SK-N-SH treated with all-trans-retinoic acid at 6 μM for 48 hours (cell line): ENCODE measurements at regions not wholly inside any gene's neighbourhood (a gene's known extent, or its start where the extent isn't known, plus 50 kb on each side); places are given as distances from the start of the nearest gene placed in this dataset.
"Not testable (repeated sequence)": the region's sequence is repeated elsewhere in the genome, so short reads cannot be mapped to it uniquely, and the experiment has no call there.

Experiments
- ATAC-seq: fragments of 200-7000 bp; cut with Tn5 transposase; 3 replicates; pipeline ENCODE4 v1.9.1; 2020; ENCODE audit warnings: mild to moderate bottlenecking, moderate library complexity
- ARNTL ChIP-seq: fragments of 450-650 bp; formaldehyde crosslinking; IDR thresholded peaks from 2 replicates; pipeline ENCODE4 v1.5.0; 2020; ENCODE audit warnings: low read depth, mild to moderate bottlenecking, moderate library complexity, borderline replicate concordance
- BACH2 ChIP-seq: fragments of 250-450 bp; sonication (Bioruptor Pico); IDR thresholded peaks from 2 replicates; pipeline ENCODE4 v1.9.0; 2021; ENCODE audit warnings: mild to moderate bottlenecking, borderline replicate concordance
- CREB5 ChIP-seq: fragments of 250-450 bp; sonication (Bioruptor Pico); IDR thresholded peaks from 2 replicates; pipeline ENCODE4 v1.5.1; 2020; ENCODE audit warnings: low read depth, mild to moderate bottlenecking, moderate library complexity
- CSDC2 ChIP-seq: fragments of 250-450 bp; sonication (Bioruptor Pico); IDR thresholded peaks from 2 replicates; pipeline ENCODE4 v1.5.0; 2020; ENCODE audit warnings: mild to moderate bottlenecking, moderate library complexity
- CSRNP3 ChIP-seq: fragments of 250-450 bp; sonication (Bioruptor Pico); IDR thresholded peaks from 2 replicates; pipeline ENCODE4 v1.5.1; 2021; ENCODE audit warnings: mild to moderate bottlenecking, moderate library complexity
- ESRRG ChIP-seq: fragments of 250-450 bp; sonication (Bioruptor Pico); IDR thresholded peaks from 2 replicates; pipeline ENCODE4 v1.6.1; 2021; ENCODE audit warnings: mild to moderate bottlenecking
- GLIS3 ChIP-seq: fragments of 250-450 bp; sonication (Bioruptor Pico); IDR thresholded peaks from 2 replicates; pipeline ENCODE4 v1.5.0; 2020; ENCODE audit warnings: mild to moderate bottlenecking, moderate library complexity
- ISL1 ChIP-seq: fragments of 250-450 bp; sonication (Bioruptor Pico); IDR thresholded peaks from 2 replicates; pipeline ENCODE4 v2.1.2; 2022; ENCODE audit warnings: mild to moderate bottlenecking, moderate library complexity
- OSR1 ChIP-seq: fragments of 250-450 bp; sonication (Bioruptor Pico); IDR thresholded peaks from 2 replicates; pipeline ENCODE4 v1.8.0; 2022; ENCODE audit warnings: moderate library complexity, mild to moderate bottlenecking, inconsistent platforms
- POU6F1 ChIP-seq: fragments of 250-450 bp; sonication (Bioruptor Pico); IDR thresholded peaks from 2 replicates; pipeline ENCODE4 v1.8.0; 2021; ENCODE audit warnings: low read depth, mild to moderate bottlenecking, moderate library complexity, borderline replicate concordance
- PPARA ChIP-seq: fragments of 250-450 bp; sonication (Bioruptor Pico); IDR thresholded peaks from 2 replicates; pipeline ENCODE4 v1.5.0; 2020; ENCODE audit warnings: mild to moderate bottlenecking, borderline replicate concordance
- SNAI2 ChIP-seq: fragments of 250-450 bp; sonication (Bioruptor Pico); IDR thresholded peaks from 2 replicates; pipeline ENCODE4 v1.5.0; 2020; ENCODE audit warnings: mild to moderate bottlenecking, moderate library complexity
- TCF4 ChIP-seq: fragments of 250-450 bp; sonication (Bioruptor Pico); IDR thresholded peaks from 2 replicates; pipeline ENCODE4 v1.8.0; 2021; ENCODE audit warnings: mild to moderate bottlenecking, moderate library complexity, borderline replicate concordance
- TOX ChIP-seq: fragments of 250-450 bp; sonication (Bioruptor Pico); IDR thresholded peaks from 2 replicates; pipeline ENCODE4 v1.8.0; 2021; ENCODE audit warnings: mild to moderate bottlenecking, moderate library complexity, borderline replicate concordance
- TSHZ2 ChIP-seq: fragments of 250-450 bp; sonication (Bioruptor Pico); IDR thresholded peaks from 2 replicates; pipeline ENCODE4 v1.5.0; 2020; ENCODE audit warnings: mild to moderate bottlenecking, moderate library complexity
- ZC3H10 ChIP-seq: fragments of 250-450 bp; sonication (Bioruptor Pico); IDR thresholded peaks from 2 replicates; pipeline ENCODE4 v1.5.1; 2021; ENCODE audit warnings: mild to moderate bottlenecking, moderate library complexity
- ZFP3 ChIP-seq: fragments of 250-450 bp; sonication (Bioruptor Pico); IDR thresholded peaks from 2 replicates; pipeline ENCODE4 v1.5.0; 2020; ENCODE audit warnings: mild to moderate bottlenecking, moderate library complexity
- ZFP30 ChIP-seq: fragments of 450-650 bp; formaldehyde crosslinking; IDR thresholded peaks from 2 replicates; pipeline ENCODE4 v1.5.0; 2022; ENCODE audit warnings: mild to moderate bottlenecking, moderate library complexity
- ZNF565 ChIP-seq: fragments of 450-650 bp; formaldehyde crosslinking; conservative IDR thresholded peaks from 2 replicates; pipeline ENCODE4 v1.5.0; 2020; ENCODE audit warnings: low read depth, mild to moderate bottlenecking, moderate library complexity
- ZNF70 ChIP-seq: fragments of 450-650 bp; formaldehyde crosslinking; IDR thresholded peaks from 2 replicates; pipeline ENCODE4 v1.5.0; 2020; ENCODE audit warnings: mild to moderate bottlenecking, moderate library complexity
- ZNF8 ChIP-seq: fragments of 450-650 bp; formaldehyde crosslinking; IDR thresholded peaks from 2 replicates; pipeline ENCODE4 v1.5.0; 2020; ENCODE audit warnings: mild to moderate bottlenecking, moderate library complexity

GRCh38 chr2:82752396-82752795 is 1706.7 kb downstream of the SUCLG1 start (continued):
- no peak for TF ChIP-seq ARNTL (CRISPR knock-in tag)
- no peak for TF ChIP-seq SNAI2 (CRISPR knock-in tag)
- no peak for TF ChIP-seq TSHZ2
- TF ChIP-seq GLIS3 (CRISPR knock-in tag): no peak
- no peak for TF ChIP-seq TOX (CRISPR knock-in tag)
- no peak for TF ChIP-seq ZFP3

- no peak for ATAC-seq
- TF ChIP-seq ZNF565 (CRISPR knock-in tag): no peak
- no peak for TF ChIP-seq ZNF8 (CRISPR knock-in tag)
- TF ChIP-seq ESRRG (CRISPR knock-in tag): no peak
- no peak for TF ChIP-seq OSR1 (CRISPR knock-in tag)
- no peak for TF ChIP-seq ARNTL (CRISPR knock-in tag)
- no peak for TF ChIP-seq ISL1
- no peak for TF ChIP-seq ZFP30 (CRISPR knock-in tag)
- TF ChIP-seq CSDC2 (CRISPR knock-in tag): no peak
- TF ChIP-seq GLIS3 (CRISPR knock-in tag): no peak
- no peak for TF ChIP-seq TOX (CRISPR knock-in tag)
- TF ChIP-seq TCF4 (CRISPR knock-in tag): no peak
- no peak for TF ChIP-seq ZFP3
- no peak for TF ChIP-seq CREB5
- TF ChIP-seq ZC3H10 (CRISPR knock-in tag): no peak
- no peak for TF ChIP-seq CSRNP3 (CRISPR knock-in tag)
- TF ChIP-seq POU6F1 (CRISPR knock-in tag): no peak
- no peak for TF ChIP-seq BACH2 (CRISPR knock-in tag)
These were observed 1710.4 kb downstream of the SUCLG1 start for GRCh38 chr2:82748653-82749052.

GRCh38 chr2:82740527-82740926 is 1718.6 kb downstream of the SUCLG1 start:
- TF ChIP-seq CSRNP3 (CRISPR knock-in tag): no peak
- TF ChIP-seq PPARA (CRISPR knock-in tag): no peak
- no peak for TF ChIP-seq ZNF70
- no peak for TF ChIP-seq ZFP30 (CRISPR knock-in tag)
- TF ChIP-seq CREB5: no peak
- no peak for TF ChIP-seq TCF4 (CRISPR knock-in tag)
- TF ChIP-seq ARNTL (CRISPR knock-in tag): no peak
- no peak for TF ChIP-seq POU6F1 (CRISPR knock-in tag)
- no peak for TF ChIP-seq ESRRG (CRISPR knock-in tag)
- TF ChIP-seq SNAI2 (CRISPR knock-in tag): no peak
- TF ChIP-seq TOX (CRISPR knock-in tag): no peak
- no peak for ATAC-seq

GRCh38 chr2:82737965-82738364 is 1721.1 kb downstream of the SUCLG1 start:
- ATAC-seq: not testable (repeated sequence)
